ENCODE measurements at regions not wholly inside any gene's neighbourhood (a gene's known extent, or its start where the extent isn't known, plus 50 kb on each side); places are given as distances from the start of the nearest gene placed in this dataset.

GRCh38 chr10:94211169-94211510, 151.6 kb downstream of the NOC3L start:
- Mint-ChIP-seq H3K27ac (no peak overlapping the region), H3K36me3 (ENCODE audit: low read depth) (no peaks in the 10 kb centered on the region), H3K4me3 (no peak overlapping the region), H3K9me3 (no peaks in the 10 kb centered on the region), H3K4me1 (peaks cover 28% of the 10 kb centered on the region), H3K27me3 (ENCODE audit: insufficient read depth, low read depth, poor library complexity) (peaks cover 7% of the 10 kb centered on the region)
- Histone ChIP-seq H3K36me3 (ENCODE audit: insufficient read depth) (no peaks in the 10 kb centered on the region), H4K20me1 (replicated peaks; ENCODE audit: insufficient read depth) (no peaks in the 10 kb centered on the region), H3K79me2 (replicated peaks; ENCODE audit: insufficient read depth) (no peaks in the 10 kb centered on the region), H3F3A (replicated peaks; ENCODE audit: low read depth) (no peaks in the 10 kb centered on the region), H3K27me3 (ENCODE audit: insufficient read depth) (no peaks in the 10 kb centered on the region), H3K4me2 (no peak overlapping the region), H2AFZ (no peak overlapping the region), H3K4me1 (ENCODE audit: insufficient read depth) (peaks cover 18% of the 10 kb centered on the region), H3K4me3 (no peak overlapping the region), H3K9me2 (ENCODE audit: insufficient read depth) (peaks cover 9% of the 10 kb centered on the region), H3K27ac (ENCODE audit: low read depth) (no peak overlapping the region)
- TF ChIP-seq STAT1 (IDR thresholded peaks at IDR 0.05; ENCODE audit: unreplicated experiment), result no peak
- no peak for TF ChIP-seq ETS1 (IDR thresholded peaks at IDR 0.05)
- TF ChIP-seq EZH2 (IDR thresholded peaks at IDR 0.05; ENCODE audit: low read depth, unreplicated experiment), result no peak
- TF ChIP-seq ZNF331 (CRISPR knock-in tag; IDR thresholded peaks at IDR 0.05; ENCODE audit: low read depth), result no peak
- no peak for TF ChIP-seq CREB1 (CRISPR knock-in tag; IDR thresholded peaks at IDR 0.05; ENCODE audit: low read depth)
- TF ChIP-seq REST (IDR thresholded peaks at IDR 0.05; ENCODE audit: unreplicated experiment), result no peak
- TF ChIP-seq NANOG (IDR thresholded peaks at IDR 0.05; ENCODE audit: borderline replicate concordance), result no peak
- no peak for TF ChIP-seq ZNF114 (CRISPR knock-in tag; IDR thresholded peaks at IDR 0.05)
- TF ChIP-seq CTCF (conservative IDR thresholded peaks at IDR 0.05; ENCODE audit: low read depth in 2 of 2), result no peak
- no peak for TF ChIP-seq EZH2phosphoT487 (IDR thresholded peaks at IDR 0.05; ENCODE audit: unreplicated experiment)
- no peak for TF ChIP-seq POLR2AphosphoS5 (IDR thresholded peaks at IDR 0.05; ENCODE audit: low read depth)
- no peak for TF ChIP-seq ZNF462 (CRISPR knock-in tag; IDR thresholded peaks at IDR 0.05)
- no peak for TF ChIP-seq JUNB (IDR thresholded peaks at IDR 0.05; ENCODE audit: unreplicated experiment)
- ATAC-seq (no peak), DNase-seq (ENCODE audit: low spot score) (no peak)

Data from GM23338 (cell line).